HCT116 (cell line): ENCODE measurements at regions not wholly inside any gene's neighbourhood (a gene's known extent, or its start where the extent isn't known, plus 50 kb on each side); places are given as distances from the start of the nearest gene placed in this dataset.

Experiments
- CEBPB ChIP-seq: IDR thresholded peaks from 2 replicates; pipeline ENCODE4 v1.6.1; 2012; ENCODE audit warnings: low read depth
- CTCF ChIP-seq, 3 experiments: fragments of 200-600 bp in 1 of 3; sonication (generic) in 1 of 3; IDR thresholded peaks in 2 of 3; conservative IDR thresholded peaks in 1 of 3; 2 replicates each; pipeline ENCODE4 v1.5.1; 2012 to 2017; ENCODE audit warnings: low read depth in 2 of 3, low read length in 2 of 3, antibody characterized with exemption in 1 of 3, borderline replicate concordance in 1 of 3, control low read depth in 1 of 3, mild to moderate bottlenecking in 1 of 3, mixed read lengths in 1 of 3, mixed run types in 1 of 3, moderate library complexity in 1 of 3; ENCODE audit not compliant: insufficient read depth in 1 of 3
- EZH2 ChIP-seq: fragments of 200-600 bp; sonication (generic); IDR thresholded peaks from 2 replicates; pipeline ENCODE4 v1.6.1; 2017; ENCODE audit warnings: antibody characterized with exemption, mixed run types
- JUND ChIP-seq: IDR thresholded peaks from 2 replicates; pipeline ENCODE4 v1.6.1; 2012
- REST ChIP-seq: IDR thresholded peaks from 2 replicates; pipeline ENCODE4 v1.6.1; 2012; ENCODE audit warnings: low read depth
- YY1 ChIP-seq: IDR thresholded peaks from 2 replicates; pipeline ENCODE4 v1.6.1; 2011; ENCODE audit warnings: low read length, low read depth, moderate library complexity, mild to moderate bottlenecking; ENCODE audit not compliant: insufficient replicate concordance; ENCODE audit errors: extremely low read depth

GRCh38 chr5:38790268-38790667, 55.5 kb upstream of the OSMR start:
- TF ChIP-seq YY1 (no peak), CTCF (IDR thresholded peaks at IDR 0.05 in 2 of 3, conservative IDR thresholded peaks at IDR 0.05 in 1 of 3; ENCODE audit: borderline replicate concordance in 1 of 3, insufficient read depth in 1 of 3, low read depth in 2 of 3, low read length in 2 of 3) (no peak), EZH2 (no peak), JUND (no peak), CEBPB (no peak), REST (no peak)
